ENCODE measurements at regions not wholly inside any gene's neighbourhood (a gene's known extent, or its start where the extent isn't known, plus 50 kb on each side); places are given as distances from the start of the nearest gene placed in this dataset.

DNA sequence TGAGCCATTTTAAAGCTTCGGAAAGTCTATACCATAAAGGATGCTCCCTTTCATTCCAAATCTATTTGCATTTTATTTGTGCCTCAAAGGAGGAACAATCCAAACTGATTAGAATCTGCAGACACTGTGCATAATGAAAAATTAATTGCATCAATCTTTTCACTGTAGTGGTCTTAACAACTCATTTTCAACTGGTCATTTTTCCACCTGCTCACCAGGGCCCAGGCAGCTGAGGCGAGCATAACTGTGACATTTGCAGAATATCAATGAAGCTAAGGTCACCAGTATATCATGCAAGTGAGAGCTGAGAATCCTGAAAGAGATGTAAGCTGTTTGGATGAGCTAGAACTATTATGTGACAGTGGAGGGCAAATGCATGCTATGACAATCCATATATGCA, 387.3 kb upstream of the TECRL start:
- Histone ChIP-seq H3K4me2 (ENCODE audit: low read length) (no peak overlapping the region), H3K4me1 (ENCODE audit: insufficient read depth, low read length, poor library complexity, severe bottlenecking) (no peaks in the 10 kb centered on the region), H3K36me3 (ENCODE audit: insufficient read depth, low read length) (no peaks in the 10 kb centered on the region), H4K20me1 (ENCODE audit: insufficient read depth, low read length) (no peaks in the 10 kb centered on the region), H2AFZ (ENCODE audit: low read length) (no peak overlapping the region), H3K79me2 (ENCODE audit: insufficient read depth, low read depth, low read length) (no peaks in the 10 kb centered on the region), H3K4me3 (ENCODE audit: low read depth, low read length, poor library complexity, severe bottlenecking) (no peak overlapping the region), H3K27ac (ENCODE audit: low read depth, low read length, poor library complexity, severe bottlenecking) (no peak overlapping the region), H3K9me3 (ENCODE audit: low read length) (no peaks in the 10 kb centered on the region), H3K9me2 (ENCODE audit: insufficient read depth, low read length) (no peaks in the 10 kb centered on the region)
- POLR2A ChIA-PET = no interaction called here
- TF ChIP-seq EZH2phosphoT487 (IDR thresholded peaks at IDR 0.05; ENCODE audit: borderline replicate concordance, low read depth, low read length) = no peak
- TF ChIP-seq, protein P1, sequence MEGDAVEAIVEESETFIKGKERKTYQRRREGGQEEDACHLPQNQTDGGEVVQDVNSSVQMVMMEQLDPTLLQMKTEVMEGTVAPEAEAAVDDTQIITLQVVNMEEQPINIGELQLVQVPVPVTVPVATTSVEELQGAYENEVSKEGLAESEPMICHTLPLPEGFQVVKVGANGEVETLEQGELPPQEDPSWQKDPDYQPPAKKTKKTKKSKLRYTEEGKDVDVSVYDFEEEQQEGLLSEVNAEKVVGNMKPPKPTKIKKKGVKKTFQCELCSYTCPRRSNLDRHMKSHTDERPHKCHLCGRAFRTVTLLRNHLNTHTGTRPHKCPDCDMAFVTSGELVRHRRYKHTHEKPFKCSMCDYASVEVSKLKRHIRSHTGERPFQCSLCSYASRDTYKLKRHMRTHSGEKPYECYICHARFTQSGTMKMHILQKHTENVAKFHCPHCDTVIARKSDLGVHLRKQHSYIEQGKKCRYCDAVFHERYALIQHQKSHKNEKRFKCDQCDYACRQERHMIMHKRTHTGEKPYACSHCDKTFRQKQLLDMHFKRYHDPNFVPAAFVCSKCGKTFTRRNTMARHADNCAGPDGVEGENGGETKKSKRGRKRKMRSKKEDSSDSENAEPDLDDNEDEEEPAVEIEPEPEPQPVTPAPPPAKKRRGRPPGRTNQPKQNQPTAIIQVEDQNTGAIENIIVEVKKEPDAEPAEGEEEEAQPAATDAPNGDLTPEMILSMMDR (conservative IDR thresholded peaks at IDR 0.05; ENCODE audit: low read length) = no peak
- no TSS peak for BruUV-seq (replicated peaks)
- DNase-seq (ENCODE audit: low spot score) = no peak
- CTCF ChIA-PET (ENCODE audit: unreplicated experiment) = no interaction called here
- intact Hi-C loops (cut with micrococcal nuclease; ENCODE audit: unreplicated experiment) = no loop called here

DNA sequence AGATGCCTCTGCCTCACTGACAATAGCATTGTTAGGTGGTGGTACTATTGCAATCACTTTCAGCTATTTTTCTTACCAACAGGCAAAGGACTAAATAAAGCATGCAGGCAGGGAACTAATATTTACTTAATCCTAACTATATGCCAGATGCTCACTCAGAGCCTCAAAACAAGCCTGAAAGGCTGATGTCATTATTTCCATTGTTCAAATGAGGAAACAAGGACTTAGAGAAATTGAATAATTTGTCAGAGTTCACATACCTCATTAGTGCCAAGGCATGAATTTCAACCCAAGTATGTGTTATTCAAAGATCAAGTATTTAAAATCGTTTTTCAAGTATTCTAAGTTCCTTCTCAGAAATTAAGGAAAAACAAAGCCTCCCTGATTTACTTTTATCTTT, 374.9 kb upstream of the TECRL start:
- H2AFZ ChIP-seq (ENCODE audit: low read length) = no peak overlapping the region
- H3K79me2 ChIP-seq (ENCODE audit: insufficient read depth, low read depth, low read length) = no peaks in the 10 kb centered on the region
- H3K27ac ChIP-seq (ENCODE audit: low read depth, low read length, poor library complexity, severe bottlenecking) = no peak overlapping the region
- H3K4me1 ChIP-seq (ENCODE audit: insufficient read depth, low read length, poor library complexity, severe bottlenecking) = no peaks in the 10 kb centered on the region
- no peaks in the 10 kb centered on the region for H3K36me3 ChIP-seq (ENCODE audit: insufficient read depth, low read length)
- CTCF ChIA-PET (ENCODE audit: unreplicated experiment) = no interaction called here
- DNase-seq (ENCODE audit: low spot score) = no peak
- intact Hi-C loops (cut with micrococcal nuclease; ENCODE audit: unreplicated experiment) = no loop called here
- no peak overlapping the region for H3K4me3 ChIP-seq (ENCODE audit: low read depth, low read length, poor library complexity, severe bottlenecking)
- no peaks in the 10 kb centered on the region for H3K9me3 ChIP-seq (ENCODE audit: low read length)
- no TSS peak for BruUV-seq (replicated peaks)
- TF ChIP-seq EZH2phosphoT487 (IDR thresholded peaks at IDR 0.05; ENCODE audit: borderline replicate concordance, low read depth, low read length) = no peak
- TF ChIP-seq, protein P1 (conservative IDR thresholded peaks at IDR 0.05; ENCODE audit: low read length) = no peak
- no peaks in the 10 kb centered on the region for H4K20me1 ChIP-seq (ENCODE audit: insufficient read depth, low read length)
- H3K4me2 ChIP-seq (ENCODE audit: low read length) = no peak overlapping the region
- POLR2A ChIA-PET = interaction anchor here (0.8 kb wide), 1 partner anchor 13 kb away, joined by 3 read pairs; no protein-coding TSS in a partner anchor
- no peaks in the 10 kb centered on the region for H3K9me2 ChIP-seq (ENCODE audit: insufficient read depth, low read length)

DNA sequence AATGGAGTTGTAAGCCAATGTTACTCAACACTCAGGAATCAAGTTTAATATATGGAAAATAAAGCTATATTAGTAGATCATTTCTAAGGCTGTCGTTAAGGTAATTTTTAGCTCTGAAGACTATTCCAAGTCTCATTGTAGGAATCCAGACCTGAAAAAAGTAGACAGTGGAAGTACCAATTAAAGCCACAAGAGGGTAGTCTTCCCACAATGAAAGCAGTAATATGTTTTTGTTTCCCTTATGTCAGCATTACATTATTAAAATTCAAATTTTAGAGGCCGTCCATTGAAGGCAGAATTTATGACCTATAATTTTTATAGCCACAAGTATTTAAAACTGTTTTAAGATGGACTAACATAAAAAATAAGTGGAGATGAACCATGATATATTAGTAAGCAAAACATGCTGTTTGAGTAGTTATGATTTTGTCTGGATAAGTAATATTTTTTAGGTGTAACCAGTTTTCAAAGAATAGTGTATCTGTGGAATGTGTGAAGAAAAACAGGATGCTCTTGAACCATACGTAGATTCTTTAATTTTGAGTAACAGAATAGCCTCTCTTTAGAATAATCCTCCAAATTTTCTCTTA, 372.6 kb upstream of the TECRL start:
- peak; percentile 8 for DNase-seq (ENCODE audit: low spot score)
- H3K4me1 ChIP-seq (ENCODE audit: insufficient read depth, low read length, poor library complexity, severe bottlenecking) = no peaks in the 10 kb centered on the region
- no peak overlapping the region for H3K4me2 ChIP-seq (ENCODE audit: low read length)
- H2AFZ ChIP-seq (ENCODE audit: low read length) = no peak overlapping the region
- no peaks in the 10 kb centered on the region for H3K9me2 ChIP-seq (ENCODE audit: insufficient read depth, low read length)
- no peaks in the 10 kb centered on the region for H3K9me3 ChIP-seq (ENCODE audit: low read length)
- no TSS peak for BruUV-seq (replicated peaks)
- no peaks in the 10 kb centered on the region for H3K79me2 ChIP-seq (ENCODE audit: insufficient read depth, low read depth, low read length)
- intact Hi-C loops (cut with micrococcal nuclease; ENCODE audit: unreplicated experiment) = no loop called here
- ChIA-PET POLR2A (no interaction called here), CTCF (ENCODE audit: unreplicated experiment) (no interaction called here)
- no peak overlapping the region for H3K27ac ChIP-seq (ENCODE audit: low read depth, low read length, poor library complexity, severe bottlenecking)
- H3K4me3 ChIP-seq (ENCODE audit: low read depth, low read length, poor library complexity, severe bottlenecking) = no peak overlapping the region
- TF ChIP-seq, protein P1 (conservative IDR thresholded peaks at IDR 0.05; ENCODE audit: low read length) = peak; percentile 83
- no peak for TF ChIP-seq EZH2phosphoT487 (IDR thresholded peaks at IDR 0.05; ENCODE audit: borderline replicate concordance, low read depth, low read length)
- H4K20me1 ChIP-seq (ENCODE audit: insufficient read depth, low read length) = no peaks in the 10 kb centered on the region
- no peaks in the 10 kb centered on the region for H3K36me3 ChIP-seq (ENCODE audit: insufficient read depth, low read length)

Data from OCI-LY7 (cell line).